ENCODE measurements at regions not wholly inside any gene's neighbourhood (a gene's known extent, or its start where the extent isn't known, plus 50 kb on each side); places are given as distances from the start of the nearest gene placed in this dataset.
"Not testable (repeated sequence)": the region's sequence is repeated elsewhere in the genome, so short reads cannot be mapped to it uniquely, and the experiment has no call there.

- DNase-seq = no peak
Observed at GRCh38 chr4:23978002-23978401, 88.2 kb upstream of the PPARGC1A start.

- no peak for DNase-seq
Observed at GRCh38 chr4:23976423-23976822, 86.6 kb upstream of the PPARGC1A start.

- no peak for DNase-seq
Observed at GRCh38 chr4:23973308-23973855, 83.5 kb upstream of the PPARGC1A start.

- DNase-seq = no peak
Observed at GRCh38 chr4:23972805-23973204, 83.0 kb upstream of the PPARGC1A start.

- no peak for DNase-seq
Observed at GRCh38 chr4:23972187-23972586, 82.3 kb upstream of the PPARGC1A start.

GRCh38 chr4:23970201-23970850 lies 80.5 kb upstream of the PPARGC1A start:
- DNase-seq = no peak

GRCh38 chr4:23969635-23970145 lies 79.8 kb upstream of the PPARGC1A start:
- no peak for DNase-seq

- no peak for DNase-seq
Observed at GRCh38 chr4:23967281-23967680, 77.4 kb upstream of the PPARGC1A start.

- no peak for DNase-seq
Observed at GRCh38 chr4:23966725-23967124, 76.9 kb upstream of the PPARGC1A start.

GRCh38 chr4:23962462-23962861 lies 72.6 kb upstream of the PPARGC1A start:
- DNase-seq = no peak

- DNase-seq = not testable (repeated sequence)
Observed at GRCh38 chr4:23961395-23961794, 71.5 kb upstream of the PPARGC1A start.

GRCh38 chr4:23959396-23960148 lies 69.7 kb upstream of the PPARGC1A start:
- DNase-seq = no peak

GRCh38 chr4:23958749-23959148 lies 68.9 kb upstream of the PPARGC1A start:
- DNase-seq = no peak

GRCh38 chr4:23957465-23957864 lies 67.6 kb upstream of the PPARGC1A start:
- no peak for DNase-seq

- no peak for DNase-seq
Observed at GRCh38 chr4:23956601-23957364, 66.9 kb upstream of the PPARGC1A start.

GRCh38 chr4:23952258-23952657 lies 62.4 kb upstream of the PPARGC1A start:
- no peak for DNase-seq

- no peak for DNase-seq
Observed at GRCh38 chr4:23947826-23948225, 58.0 kb upstream of the PPARGC1A start.

- no peak for DNase-seq
Observed at GRCh38 chr4:23946299-23946698, 56.5 kb upstream of the PPARGC1A start.

GRCh38 chr4:23945451-23946017 lies 55.7 kb upstream of the PPARGC1A start:
- DNase-seq = peak in 1 of 2 donors; percentile 39

GRCh38 chr4:23944556-23944955 lies 54.7 kb upstream of the PPARGC1A start:
- not testable (repeated sequence) for DNase-seq

GRCh38 chr4:23943478-23943877 lies 53.6 kb upstream of the PPARGC1A start:
- DNase-seq = no peak

- DNase-seq = no peak
Observed at GRCh38 chr4:23942471-23942870, 52.6 kb upstream of the PPARGC1A start.

Measured in CD4-positive, alpha-beta T cell treated with Interferon alpha-2 for 1 hour (primary cell).